ENCODE measurements at regions not wholly inside any gene's neighbourhood (a gene's known extent, or its start where the extent isn't known, plus 50 kb on each side); places are given as distances from the start of the nearest gene placed in this dataset.
"Not testable (repeated sequence)": the region's sequence is repeated elsewhere in the genome, so short reads cannot be mapped to it uniquely, and the experiment has no call there.

- ChIA-PET POLR2A (no interaction called here), CTCF (no interaction called here)
Measured at GRCh38 chr3:102354818-102355515, 79.8 kb upstream of the ZPLD1 start.

GRCh38 chr3:102356506-102356905 is 78.3 kb upstream of the ZPLD1 start:
- POLR2A ChIA-PET = no interaction called here
- no peak for DNase-seq (ENCODE audit: extremely low spot score)

More at GRCh38 chr3:102354818-102355515, 79.8 kb upstream of the ZPLD1 start:
- no peak for DNase-seq (ENCODE audit: extremely low spot score)
- no peak for TF ChIP-seq NFRKB (IDR thresholded peaks at IDR 0.05)
- TF ChIP-seq TARDBP (IDR thresholded peaks at IDR 0.05) = no peak
- TF ChIP-seq PKNOX1 (IDR thresholded peaks at IDR 0.05) = no peak
- TF ChIP-seq HDGF (IDR thresholded peaks at IDR 0.05; ENCODE audit: borderline replicate concordance) = no peak
- TF ChIP-seq SP1 (IDR thresholded peaks at IDR 0.05) = no peak
- no peak for TF ChIP-seq ZNF384 (IDR thresholded peaks at IDR 0.05)
- no peak for TF ChIP-seq FOXK2 (IDR thresholded peaks at IDR 0.05)
- TF ChIP-seq CTBP1 (IDR thresholded peaks at IDR 0.05; ENCODE audit: borderline replicate concordance) = no peak
- no peak for TF ChIP-seq ELF4 (IDR thresholded peaks at IDR 0.05)
- no peak for TF ChIP-seq BHLHE40 (IDR thresholded peaks at IDR 0.05; ENCODE audit: borderline replicate concordance)
- TF ChIP-seq L3MBTL2 (conservative IDR thresholded peaks at IDR 0.05) = no peak
- TF ChIP-seq FOXM1 (IDR thresholded peaks at IDR 0.05; ENCODE audit: borderline replicate concordance) = no peak
- no peak for TF ChIP-seq LEF1 (IDR thresholded peaks at IDR 0.05; ENCODE audit: borderline replicate concordance)
- no peak for TF ChIP-seq SUZ12 (IDR thresholded peaks at IDR 0.05)
- no peak for TF ChIP-seq FOXA1 (IDR thresholded peaks at IDR 0.05)

GRCh38 chr3:102357313-102357712 is 77.5 kb upstream of the ZPLD1 start:
- CTCF ChIA-PET = interaction anchor here (0.6 kb wide), 1 partner anchor 115 kb away, joined by 3 read pairs; no protein-coding TSS in a partner anchor
- DNase-seq (ENCODE audit: extremely low spot score) = not testable (repeated sequence)

More at GRCh38 chr3:102356506-102356905, 78.3 kb upstream of the ZPLD1 start:
- CTCF ChIA-PET = no interaction called here
- no peak for TF ChIP-seq FOXK2 (IDR thresholded peaks at IDR 0.05)
- no peak for TF ChIP-seq CTBP1 (IDR thresholded peaks at IDR 0.05; ENCODE audit: borderline replicate concordance)
- no peak for TF ChIP-seq BHLHE40 (IDR thresholded peaks at IDR 0.05; ENCODE audit: borderline replicate concordance)
- no peak for TF ChIP-seq FOXM1 (IDR thresholded peaks at IDR 0.05; ENCODE audit: borderline replicate concordance)
- TF ChIP-seq LEF1 (IDR thresholded peaks at IDR 0.05; ENCODE audit: borderline replicate concordance) = no peak
- no peak for TF ChIP-seq HDGF (IDR thresholded peaks at IDR 0.05; ENCODE audit: borderline replicate concordance)
- TF ChIP-seq ELF4 (IDR thresholded peaks at IDR 0.05) = no peak

GRCh38 chr3:102360183-102360860 is 74.5 kb upstream of the ZPLD1 start:
- DNase-seq (ENCODE audit: extremely low spot score) = no peak
- ChIA-PET POLR2A (no interaction called here), CTCF (no interaction called here)
- TF ChIP-seq FOXK2 (IDR thresholded peaks at IDR 0.05) = no peak
- no peak for TF ChIP-seq FOXA1 (IDR thresholded peaks at IDR 0.05)
- no peak for TF ChIP-seq BHLHE40 (IDR thresholded peaks at IDR 0.05; ENCODE audit: borderline replicate concordance)
- no peak for TF ChIP-seq HDGF (IDR thresholded peaks at IDR 0.05; ENCODE audit: borderline replicate concordance)
- no peak for TF ChIP-seq NFRKB (IDR thresholded peaks at IDR 0.05)
- TF ChIP-seq TARDBP (IDR thresholded peaks at IDR 0.05) = no peak
- no peak for TF ChIP-seq CTBP1 (IDR thresholded peaks at IDR 0.05; ENCODE audit: borderline replicate concordance)

More at GRCh38 chr3:102357313-102357712, 77.5 kb upstream of the ZPLD1 start:
- POLR2A ChIA-PET = not testable (repeated sequence)

GRCh38 chr3:102361101-102361500 is 73.7 kb upstream of the ZPLD1 start:
- no peak for TF ChIP-seq HDGF (IDR thresholded peaks at IDR 0.05; ENCODE audit: borderline replicate concordance)
- no peak for TF ChIP-seq TARDBP (IDR thresholded peaks at IDR 0.05)
- no peak for TF ChIP-seq PKNOX1 (IDR thresholded peaks at IDR 0.05)
- no peak for TF ChIP-seq L3MBTL2 (conservative IDR thresholded peaks at IDR 0.05)
- TF ChIP-seq FOXM1 (IDR thresholded peaks at IDR 0.05; ENCODE audit: borderline replicate concordance) = no peak
- TF ChIP-seq FOXK2 (IDR thresholded peaks at IDR 0.05) = no peak
- TF ChIP-seq ZNF384 (IDR thresholded peaks at IDR 0.05) = no peak
- TF ChIP-seq ARNT (IDR thresholded peaks at IDR 0.05) = no peak
- no peak for TF ChIP-seq LEF1 (IDR thresholded peaks at IDR 0.05; ENCODE audit: borderline replicate concordance)
- TF ChIP-seq FOXA1 (IDR thresholded peaks at IDR 0.05) = no peak
- TF ChIP-seq SUZ12 (IDR thresholded peaks at IDR 0.05) = no peak
- TF ChIP-seq BHLHE40 (IDR thresholded peaks at IDR 0.05; ENCODE audit: borderline replicate concordance) = no peak
- no peak for TF ChIP-seq CTBP1 (IDR thresholded peaks at IDR 0.05; ENCODE audit: borderline replicate concordance)
- no peak for TF ChIP-seq NFRKB (IDR thresholded peaks at IDR 0.05)
- TF ChIP-seq ELF4 (IDR thresholded peaks at IDR 0.05) = no peak
- TF ChIP-seq SP1 (IDR thresholded peaks at IDR 0.05) = no peak
- DNase-seq (ENCODE audit: extremely low spot score) = no peak
- ChIA-PET POLR2A (no interaction called here), CTCF (no interaction called here)

- POLR2A ChIA-PET; CTCF ChIA-PET; DNase-seq (ENCODE audit: extremely low spot score): not testable (repeated sequence)
Measured at GRCh38 chr3:102366116-102366515, 68.7 kb upstream of the ZPLD1 start.

Data from HEK293T (cell line).